Stomach (tissue), 4 donors: ENCODE measurements at regions not wholly inside any gene's neighbourhood (a gene's known extent, or its start where the extent isn't known, plus 50 kb on each side); places are given as distances from the start of the nearest gene placed in this dataset.

Source experiments
- EP300 ChIP-seq: sonication (generic); formaldehyde crosslinking; IDR thresholded peaks from one replicate; pipeline ENCODE4 v1.6.1; 2017; ENCODE audit warnings: antibody characterized with exemption
- POLR2A ChIP-seq, 4 donors: fragments of 450-650 bp; IDR thresholded peaks; one replicate each; pipeline ENCODE4 v1.6.1; 2016; ENCODE audit warnings: antibody characterized with exemption in 4 of 4, control low read depth in 2 of 4, mild to moderate bottlenecking in 1 of 4, moderate library complexity in 1 of 4
- POLR2AphosphoS5 ChIP-seq, 3 donors: sonication (generic); formaldehyde crosslinking; IDR thresholded peaks; one replicate each; pipeline ENCODE4 v1.6.1; 2016; ENCODE audit warnings: antibody characterized with exemption in 3 of 3
- TF ChIP-seq, protein P1 (sequence below), 7 experiments: fragments of 450-650 bp in 4 of 7; fragments of 200-600 bp in 3 of 7; sonication (generic) in 3 of 7; IDR thresholded peaks; one replicate each; pipeline ENCODE4 v1.5.1; 2016 to 2019; ENCODE audit warnings: antibody characterized with exemption in 7 of 7, control low read depth in 2 of 7, mild to moderate bottlenecking in 1 of 7

DNA sequence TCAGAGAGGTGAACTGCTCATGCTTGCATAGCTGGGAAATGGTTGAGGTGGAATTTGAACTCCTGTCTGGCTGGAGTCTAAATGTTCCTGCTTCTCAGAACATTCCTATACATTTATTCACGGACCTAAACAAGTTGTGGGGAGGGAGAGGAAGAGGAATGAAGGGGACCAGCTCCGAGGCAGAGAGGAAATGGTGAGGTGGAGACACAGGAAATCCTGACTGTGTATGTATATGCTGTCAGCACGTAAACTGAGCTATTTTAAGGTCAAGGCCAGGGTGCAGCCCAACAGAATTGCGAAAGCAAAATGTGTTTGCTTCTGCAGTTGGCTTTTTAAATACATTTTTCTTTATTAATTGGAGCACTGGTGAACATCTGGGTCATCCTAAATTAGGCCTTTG, 74.1 kb upstream of the POMGNT2 start:
- TF ChIP-seq, protein P1, sequence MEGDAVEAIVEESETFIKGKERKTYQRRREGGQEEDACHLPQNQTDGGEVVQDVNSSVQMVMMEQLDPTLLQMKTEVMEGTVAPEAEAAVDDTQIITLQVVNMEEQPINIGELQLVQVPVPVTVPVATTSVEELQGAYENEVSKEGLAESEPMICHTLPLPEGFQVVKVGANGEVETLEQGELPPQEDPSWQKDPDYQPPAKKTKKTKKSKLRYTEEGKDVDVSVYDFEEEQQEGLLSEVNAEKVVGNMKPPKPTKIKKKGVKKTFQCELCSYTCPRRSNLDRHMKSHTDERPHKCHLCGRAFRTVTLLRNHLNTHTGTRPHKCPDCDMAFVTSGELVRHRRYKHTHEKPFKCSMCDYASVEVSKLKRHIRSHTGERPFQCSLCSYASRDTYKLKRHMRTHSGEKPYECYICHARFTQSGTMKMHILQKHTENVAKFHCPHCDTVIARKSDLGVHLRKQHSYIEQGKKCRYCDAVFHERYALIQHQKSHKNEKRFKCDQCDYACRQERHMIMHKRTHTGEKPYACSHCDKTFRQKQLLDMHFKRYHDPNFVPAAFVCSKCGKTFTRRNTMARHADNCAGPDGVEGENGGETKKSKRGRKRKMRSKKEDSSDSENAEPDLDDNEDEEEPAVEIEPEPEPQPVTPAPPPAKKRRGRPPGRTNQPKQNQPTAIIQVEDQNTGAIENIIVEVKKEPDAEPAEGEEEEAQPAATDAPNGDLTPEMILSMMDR (IDR thresholded peaks at IDR 0.05): no peak
- no peak for TF ChIP-seq POLR2A (IDR thresholded peaks at IDR 0.05)
- TF ChIP-seq EP300: no peak
- no peak for TF ChIP-seq POLR2AphosphoS5 (IDR thresholded peaks at IDR 0.05)
